Stomach (tissue), 8 donors: ENCODE measurements at regions not wholly inside any gene's neighbourhood (a gene's known extent, or its start where the extent isn't known, plus 50 kb on each side); places are given as distances from the start of the nearest gene placed in this dataset.

Experiments
- DNase-seq, 2 donors: peaks; one replicate each; pipeline versions ENCODE4 v3.0.0 to v3.0.0-alpha.2; 2013 to 2019
- H3K27ac ChIP-seq, 5 donors: fragments of 200-600 bp in 4 of 5; sonication (generic) in 4 of 5; one replicate each; pipeline ENCODE4 v1.5.1; 2013 to 2019; ENCODE audit warnings: mild to moderate bottlenecking in 1 of 5, moderate library complexity in 1 of 5
- H3K27me3 ChIP-seq, 3 donors: fragments of 200-600 bp; sonication (generic); one replicate each; pipeline ENCODE4 v1.5.1; 2017 to 2019; ENCODE audit warnings: mixed run types in 1 of 3
- H3K36me3 ChIP-seq, 4 donors: fragments of 200-600 bp; sonication (generic); 1 replicate in 3 of 4; 2 replicates in 1 of 4; pipeline ENCODE4 v1.5.1; 2016 to 2019
- H3K4me1 ChIP-seq, 4 donors: fragments of 200-600 bp; sonication (generic); one replicate each; pipeline ENCODE4 v1.5.1; 2016 to 2019
- H3K4me3 ChIP-seq, 4 donors: fragments of 200-600 bp; sonication (generic) in 3 of 4; one replicate each; pipeline ENCODE4 v1.5.1; 2016 to 2019; ENCODE audit warnings: mild to moderate bottlenecking in 1 of 4
- H3K9me3 ChIP-seq, 4 donors: fragments of 200-600 bp; sonication (generic); one replicate each; pipeline ENCODE4 v1.5.1; 2016 to 2019
- EP300 ChIP-seq: sonication (generic); formaldehyde crosslinking; IDR thresholded peaks from one replicate; pipeline ENCODE4 v1.6.1; 2017; ENCODE audit warnings: antibody characterized with exemption
- POLR2A ChIP-seq, 4 donors: fragments of 450-650 bp; IDR thresholded peaks; one replicate each; pipeline ENCODE4 v1.6.1; 2016; ENCODE audit warnings: antibody characterized with exemption in 4 of 4, control low read depth in 2 of 4, mild to moderate bottlenecking in 1 of 4, moderate library complexity in 1 of 4
- POLR2AphosphoS5 ChIP-seq, 3 donors: sonication (generic); formaldehyde crosslinking; IDR thresholded peaks; one replicate each; pipeline ENCODE4 v1.6.1; 2016; ENCODE audit warnings: antibody characterized with exemption in 3 of 3
- WGBS, 5 donors: extraction: QIAGEN DNeasy Blood & Tissue Kit in 3 of 5; methylation state at CpG; one replicate each; pipeline versions ENCODE4 v1.1.5 to v1.1.7; 2013 to 2018; 5-methylcytosine and 5-hydroxymethylcytosine counted together
- intact Hi-C: fragments of 100-400 bp; cut with DNase I; formaldehyde crosslinking; loops from one replicate; pipeline ENCODE4 v1.15.1; 2023; ENCODE audit warnings: low total_unique reads
- TF ChIP-seq, protein P1 (sequence below), 7 experiments: fragments of 450-650 bp in 4 of 7; fragments of 200-600 bp in 3 of 7; sonication (generic) in 3 of 7; IDR thresholded peaks; one replicate each; pipeline ENCODE4 v1.5.1; 2016 to 2019; ENCODE audit warnings: antibody characterized with exemption in 7 of 7, control low read depth in 2 of 7, mild to moderate bottlenecking in 1 of 7
- donor health status: healthy with polysubstance abuse.
- donor health status: Bipolar disorder and iron deficiency.
- donor health status: healthy.

DNA sequence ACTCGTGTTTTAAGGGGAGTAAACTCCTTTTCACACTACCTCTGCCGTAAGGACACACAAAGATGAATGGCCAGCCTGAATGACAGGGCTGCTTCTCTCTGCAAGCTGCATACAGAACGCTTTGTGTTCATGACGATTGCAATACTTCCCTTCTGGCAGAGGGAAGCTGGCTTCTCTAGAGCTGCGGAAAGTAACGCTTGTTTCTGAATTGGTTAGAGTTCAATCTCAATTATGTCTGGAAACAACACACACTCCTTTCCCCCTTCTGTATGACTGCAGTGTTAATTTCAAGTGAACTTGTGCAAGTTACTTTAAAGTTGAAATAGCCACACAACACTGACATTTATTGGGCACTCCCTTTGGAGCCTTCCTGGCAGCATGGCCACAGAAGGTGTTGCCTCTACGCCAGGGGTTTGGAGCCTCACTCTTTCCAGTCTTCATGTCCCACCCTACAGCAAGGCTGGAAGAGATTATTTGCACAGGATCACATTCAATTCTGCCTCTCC lies 242.6 kb downstream of the NDFIP2 start:
- Histone ChIP-seq H3K36me3 (no peaks in the 10 kb centered on the region), H3K27ac (no peak overlapping the region)
- DNase-seq, result peak in 1 of 2 donors; percentile 64

DNA sequence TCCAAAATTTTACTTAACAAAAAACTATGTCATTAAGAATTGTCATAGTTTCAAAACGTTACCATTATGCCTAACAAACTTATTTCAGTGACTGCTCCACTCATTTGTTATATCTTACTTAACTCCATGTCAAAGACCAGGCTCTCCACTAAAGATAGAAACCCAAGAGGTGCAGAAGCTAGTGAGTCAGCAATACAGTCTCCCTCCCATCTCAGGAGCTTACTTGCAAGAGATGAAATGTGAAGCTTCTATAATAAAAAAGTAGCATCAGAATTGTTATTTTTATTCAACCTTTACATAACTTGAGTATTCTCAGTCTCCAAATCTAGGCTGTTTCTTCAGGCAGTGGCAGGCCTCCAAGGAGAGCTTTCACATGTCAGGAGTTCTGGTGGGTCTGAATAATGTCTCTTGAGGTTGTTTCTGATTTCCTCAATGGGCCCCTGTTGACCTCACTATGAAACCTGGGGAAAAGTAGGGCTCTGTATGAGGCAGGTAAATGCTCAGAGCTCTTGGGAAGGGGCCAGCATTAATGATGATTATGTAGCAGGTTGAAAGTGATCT lies 242.0 kb downstream of the NDFIP2 start:
- Histone ChIP-seq H3K27me3 (no peaks in the 10 kb centered on the region), H3K9me3 (peaks cover 0 to 4% (median 0%) of the 10 kb centered on the region in 4 donors), H3K4me3 (no peak overlapping the region), H3K36me3 (no peaks in the 10 kb centered on the region), H3K27ac (no peak overlapping the region), H3K4me1 (peaks cover 3 to 26% (median 14%) of the 10 kb centered on the region in 4 donors)
- intact Hi-C loops, result no loop called here
- TF ChIP-seq POLR2A (IDR thresholded peaks at IDR 0.05), result no peak
- TF ChIP-seq, protein P1, sequence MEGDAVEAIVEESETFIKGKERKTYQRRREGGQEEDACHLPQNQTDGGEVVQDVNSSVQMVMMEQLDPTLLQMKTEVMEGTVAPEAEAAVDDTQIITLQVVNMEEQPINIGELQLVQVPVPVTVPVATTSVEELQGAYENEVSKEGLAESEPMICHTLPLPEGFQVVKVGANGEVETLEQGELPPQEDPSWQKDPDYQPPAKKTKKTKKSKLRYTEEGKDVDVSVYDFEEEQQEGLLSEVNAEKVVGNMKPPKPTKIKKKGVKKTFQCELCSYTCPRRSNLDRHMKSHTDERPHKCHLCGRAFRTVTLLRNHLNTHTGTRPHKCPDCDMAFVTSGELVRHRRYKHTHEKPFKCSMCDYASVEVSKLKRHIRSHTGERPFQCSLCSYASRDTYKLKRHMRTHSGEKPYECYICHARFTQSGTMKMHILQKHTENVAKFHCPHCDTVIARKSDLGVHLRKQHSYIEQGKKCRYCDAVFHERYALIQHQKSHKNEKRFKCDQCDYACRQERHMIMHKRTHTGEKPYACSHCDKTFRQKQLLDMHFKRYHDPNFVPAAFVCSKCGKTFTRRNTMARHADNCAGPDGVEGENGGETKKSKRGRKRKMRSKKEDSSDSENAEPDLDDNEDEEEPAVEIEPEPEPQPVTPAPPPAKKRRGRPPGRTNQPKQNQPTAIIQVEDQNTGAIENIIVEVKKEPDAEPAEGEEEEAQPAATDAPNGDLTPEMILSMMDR (IDR thresholded peaks at IDR 0.05), result no peak
- TF ChIP-seq POLR2AphosphoS5 (IDR thresholded peaks at IDR 0.05), result no peak
- 20 to 55% (median 51%) methylated on average over 1 of the region's 1 CpG for WGBS, 5 donors
- peak in 1 of 2 donors; percentile 20 for DNase-seq

More for the DNA sequence above, 242.6 kb downstream of the NDFIP2 start:
- 24 to 43% (median 39%) methylated on average over 7 of the region's 7 CpGs for WGBS, 5 donors
- TF ChIP-seq EP300, result no peak
- TF ChIP-seq, protein P1 (IDR thresholded peaks at IDR 0.05), result no peak
- TF ChIP-seq POLR2AphosphoS5 (IDR thresholded peaks at IDR 0.05), result no peak
- no peak for TF ChIP-seq POLR2A (IDR thresholded peaks at IDR 0.05)
- peaks cover 0 to under 1% (median 0%) of the 10 kb centered on the region in 4 donors for H3K9me3 ChIP-seq
- H3K4me1 ChIP-seq, result peaks cover 3 to 26% (median 14%) of the 10 kb centered on the region in 4 donors
- intact Hi-C loops, result no loop called here
- no peak overlapping the region for H3K4me3 ChIP-seq
- H3K27me3 ChIP-seq, result no peaks in the 10 kb centered on the region

DNA sequence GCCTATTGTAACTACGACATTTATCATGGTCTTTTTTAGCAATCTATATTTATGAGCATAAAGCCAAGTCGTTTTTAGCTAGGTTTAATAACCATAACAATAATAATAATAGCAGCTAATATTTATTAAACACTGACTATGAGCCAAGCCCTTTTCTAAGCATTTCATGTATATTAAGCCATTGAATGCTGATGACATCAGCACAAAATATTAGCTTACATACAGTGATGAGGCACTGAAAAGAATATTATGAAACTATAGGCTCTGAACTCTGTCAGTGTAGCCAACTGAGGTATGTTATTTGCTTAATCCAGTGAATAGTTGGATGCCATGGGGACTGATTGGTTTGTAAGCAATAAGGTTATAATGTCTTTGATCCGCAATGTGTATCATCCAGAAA lies 235.2 kb downstream of the NDFIP2 start:
- 73 to 81% (median 76%) methylated on average over 3 of the region's 3 CpGs for WGBS, 5 donors
- TF ChIP-seq EP300, result no peak
- TF ChIP-seq, protein P1 (IDR thresholded peaks at IDR 0.05), result no peak
- no peak for TF ChIP-seq POLR2A (IDR thresholded peaks at IDR 0.05)
- TF ChIP-seq POLR2AphosphoS5 (IDR thresholded peaks at IDR 0.05), result no peak

DNA sequence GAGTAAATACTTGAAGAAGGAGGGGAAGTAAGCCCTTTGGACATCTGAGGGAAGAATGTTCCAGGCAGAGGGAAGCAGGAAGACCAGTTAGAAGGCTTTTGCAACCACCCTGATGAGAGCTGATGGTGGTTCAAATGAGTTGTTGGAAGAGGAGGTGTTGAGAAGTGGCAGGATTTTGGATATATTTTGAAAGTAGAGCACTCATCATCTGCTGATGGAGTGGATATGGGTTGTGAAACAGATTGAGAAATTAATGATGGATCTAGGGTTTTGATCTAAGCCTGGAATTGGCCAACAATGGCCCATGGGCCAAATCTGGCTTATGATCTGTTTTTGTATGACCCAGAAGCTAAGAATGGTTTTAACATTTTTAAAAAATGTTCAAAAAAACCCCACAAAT lies 230.7 kb downstream of the NDFIP2 start:
- Histone ChIP-seq H3K36me3 (no peaks in the 10 kb centered on the region), H3K4me3 (no peak overlapping the region), H3K9me3 (no peaks in the 10 kb centered on the region), H3K4me1 (no peaks in the 10 kb centered on the region), H3K27me3 (no peaks in the 10 kb centered on the region), H3K27ac (no peak overlapping the region)
- DNase-seq, result no peak
- TF ChIP-seq POLR2AphosphoS5 (IDR thresholded peaks at IDR 0.05) (no peak), EP300 (no peak), POLR2A (IDR thresholded peaks at IDR 0.05) (no peak)
- TF ChIP-seq, protein P1 (IDR thresholded peaks at IDR 0.05), result no peak
- intact Hi-C loops, result no loop called here

More for the DNA sequence above, 235.2 kb downstream of the NDFIP2 start:
- Histone ChIP-seq H3K27ac (no peak overlapping the region), H3K27me3 (no peaks in the 10 kb centered on the region), H3K4me3 (no peak overlapping the region), H3K36me3 (no peaks in the 10 kb centered on the region), H3K4me1 (no peaks in the 10 kb centered on the region), H3K9me3 (peaks cover 0 to 4% (median 0%) of the 10 kb centered on the region in 4 donors)
- no peak for DNase-seq
- intact Hi-C loops, result no loop called here
